HCT116 (cell line): ENCODE measurements at regions not wholly inside any gene's neighbourhood (a gene's known extent, or its start where the extent isn't known, plus 50 kb on each side); places are given as distances from the start of the nearest gene placed in this dataset.

Experiments used
- ATAC-seq: fragments of 200-7000 bp; cut with Tn5 transposase; 2 replicates; pipeline ENCODE4 v1.9.1; 2020; ENCODE audit warnings: mild to moderate bottlenecking, moderate library complexity
- BruUV-seq: library from RNA; stranded (reverse); fragments of 400-500 nt; replicated peaks from 2 replicates; lab custom pipeline; 2021; lab: Mats Ljungman, UMichigan
- CTCF ChIA-PET: fragments of 300-600 bp; sonication (Branson Sonifier 250); formaldehyde crosslinking; loops from one replicate; lab custom pipeline; 2021; ENCODE audit warnings: antibody characterized with exemption; lab: Charles Lee
- POLR2A ChIA-PET: fragments of 300-600, 350-600 bp; sonication (Branson Sonifier 250); formaldehyde crosslinking; loops from one replicate; lab custom pipeline; 2021; ENCODE audit warnings: antibody characterized with exemption; lab: Charles Lee
- RAD21 ChIA-PET, 2 experiments: fragments of 300-600 bp; sonication (Branson Sonifier 250); formaldehyde crosslinking; loops; one replicate each; lab custom pipeline; 2023; ENCODE audit warnings: low total read pairs in 2 of 2; ENCODE audit not compliant: uncharacterized antibody in 2 of 2, unreplicated experiment in 2 of 2, low non-redundant PET in 1 of 2; lab: Charles Lee
- DNase-seq: peaks from one replicate; pipeline ENCODE4 v3.0.0-alpha.2; 2010; ENCODE audit warnings: low read depth, low spot score
- H2AFZ ChIP-seq: fragments of 200-600 bp; shearing (Covaris generic), sonication (generic); 2 replicates; pipeline ENCODE4 v1.6.1; 2017; ENCODE audit warnings: low read depth, mixed run types, mixed read lengths, antibody characterized with exemption, low read length; ENCODE audit not compliant: poor library complexity, severe bottlenecking
- H3K27ac ChIP-seq: 2 replicates; pipeline ENCODE4 v1.5.1; 2012; ENCODE audit warnings: low read depth, low read length
- H3K27me3 ChIP-seq: fragments of 200-600 bp; sonication (generic); 2 replicates; pipeline ENCODE4 v1.6.1; 2016; ENCODE audit warnings: mixed run types, low read length, mixed read lengths; ENCODE audit not compliant: insufficient read depth
- H3K36me3 ChIP-seq, 2 experiments: fragments of 200-500 bp in 1 of 2; fragments of 200-600 bp in 1 of 2; sonication (Bioruptor generic) in 1 of 2; sonication (generic) in 1 of 2; 2 replicates each; pipeline versions ENCODE4 v1.5.1 to v1.6.1; 2014 to 2016; ENCODE audit warnings: low read length in 2 of 2, inconsistent platforms in 1 of 2, mixed read lengths in 1 of 2, mixed run types in 1 of 2; ENCODE audit not compliant: insufficient read depth in 2 of 2, control insufficient read depth in 1 of 2
- H3K4me1 ChIP-seq, 2 experiments: fragments of 200-600 bp in 1 of 2; sonication (generic) in 1 of 2; 2 replicates each; pipeline versions ENCODE4 v1.5.1 to v1.6.1; 2012 to 2017; ENCODE audit warnings: low read length in 2 of 2, inconsistent platforms in 1 of 2, mild to moderate bottlenecking in 1 of 2, mixed read lengths in 1 of 2, mixed run types in 1 of 2, moderate library complexity in 1 of 2; ENCODE audit not compliant: insufficient read depth in 2 of 2, control insufficient read depth in 1 of 2
- H3K4me2 ChIP-seq: fragments of 200-600 bp; sonication (generic); 2 replicates; pipeline ENCODE4 v1.6.1; 2017; ENCODE audit warnings: mixed run types, low read length, mixed read lengths
- H3K4me3 ChIP-seq, 2 experiments: fragments of 200-600 bp in 1 of 2; sonication (generic) in 1 of 2; replicated peaks in 1 of 2; 2 replicates each; pipeline ENCODE4 v1.5.1; 2011 to 2016; ENCODE audit warnings: low read length in 2 of 2, control low read depth in 1 of 2, low read depth in 1 of 2, mild to moderate bottlenecking in 1 of 2, mixed read lengths in 1 of 2, mixed run types in 1 of 2
- H3K79me2 ChIP-seq: fragments of 200-600 bp; sonication (generic); 2 replicates; pipeline ENCODE4 v1.6.1; 2017; ENCODE audit warnings: mild to moderate bottlenecking, mixed run types, low read length, moderate library complexity, mixed read lengths; ENCODE audit not compliant: insufficient read depth
- H3K9ac ChIP-seq: fragments of 200-600 bp; sonication (generic); 2 replicates; pipeline ENCODE4 v1.6.1; 2016; ENCODE audit warnings: low read length, mixed read lengths
- H3K9me2 ChIP-seq: fragments of 200-600 bp; sonication (generic), shearing (Covaris generic); 2 replicates; pipeline ENCODE4 v1.6.1; 2017; ENCODE audit warnings: mixed run types, mild to moderate bottlenecking, moderate library complexity; ENCODE audit not compliant: insufficient read depth
- H3K9me3 ChIP-seq, 2 experiments: fragments of 200-500 bp in 1 of 2; fragments of 200-600 bp in 1 of 2; sonication (Bioruptor generic) in 1 of 2; sonication (generic) in 1 of 2; 2 replicates each; pipeline ENCODE4 v1.6.1; 2014 to 2017; ENCODE audit warnings: low read length in 2 of 2, mixed read lengths in 2 of 2, inconsistent platforms in 1 of 2, low read depth in 1 of 2, mild to moderate bottlenecking in 1 of 2, mixed run types in 1 of 2, moderate library complexity in 1 of 2; ENCODE audit not compliant: control insufficient read depth in 1 of 2, insufficient read depth in 1 of 2
- H4K20me1 ChIP-seq: fragments of 200-600 bp; sonication (generic), shearing (Covaris generic); 2 replicates; pipeline ENCODE4 v1.6.1; 2017; ENCODE audit warnings: mixed run types, mild to moderate bottlenecking, moderate library complexity; ENCODE audit not compliant: insufficient read depth
- CBX3 ChIP-seq: IDR thresholded peaks from 2 replicates; pipeline ENCODE4 v1.6.1; 2012; ENCODE audit warnings: low read depth
- ELF1 ChIP-seq: IDR thresholded peaks from 2 replicates; pipeline ENCODE4 v1.6.1; 2012; ENCODE audit warnings: low read depth, borderline replicate concordance
- EZH2 ChIP-seq: fragments of 200-600 bp; sonication (generic); IDR thresholded peaks from 2 replicates; pipeline ENCODE4 v1.6.1; 2017; ENCODE audit warnings: antibody characterized with exemption, mixed run types
- EZH2phosphoT487 ChIP-seq: fragments of 200-600 bp; IDR thresholded peaks from 2 replicates; pipeline ENCODE4 v1.6.1; 2018; ENCODE audit warnings: antibody characterized with exemption, borderline replicate concordance
- FOSL1 ChIP-seq: IDR thresholded peaks from 2 replicates; pipeline ENCODE4 v1.6.1; 2012; ENCODE audit warnings: low read depth
- JUND ChIP-seq: IDR thresholded peaks from 2 replicates; pipeline ENCODE4 v1.6.1; 2012
- POLR2A ChIP-seq: IDR thresholded peaks from 2 replicates; pipeline ENCODE4 v1.7.0; 2011; ENCODE audit warnings: borderline replicate concordance; ENCODE audit not compliant: insufficient read depth, insufficient read length; ENCODE audit errors: extremely low read depth
- RAD21 ChIP-seq: IDR thresholded peaks from 2 replicates; pipeline ENCODE4 v1.6.1; 2012; ENCODE audit warnings: low read depth, mild to moderate bottlenecking
- SIN3A ChIP-seq: IDR thresholded peaks from 2 replicates; pipeline ENCODE4 v1.6.1; 2012; ENCODE audit warnings: low read depth
- SP1 ChIP-seq: IDR thresholded peaks from 2 replicates; pipeline ENCODE4 v1.6.1; 2012; ENCODE audit warnings: low read depth
- SRF ChIP-seq: IDR thresholded peaks from 2 replicates; pipeline ENCODE4 v1.6.1; 2012; ENCODE audit warnings: low read depth
- ZNF274 ChIP-seq: fragments of 200-500 bp; sonication (Bioruptor generic); IDR thresholded peaks from 2 replicates; pipeline ENCODE4 v1.6.1; 2014; ENCODE audit warnings: mild to moderate bottlenecking, low read depth, low read length, inconsistent platforms
- intact Hi-C: fragments of 100-400 bp; cut with micrococcal nuclease; formaldehyde crosslinking; loops from 2 replicates; pipeline ENCODE4 v1.10.0; 2022
- TF ChIP-seq, protein P1 (sequence below): IDR thresholded peaks from 2 replicates; pipeline ENCODE4 v1.6.1; 2012; ENCODE audit warnings: low read depth
- TF ChIP-seq, protein P2 (sequence below), 3 experiments: fragments of 200-600 bp in 1 of 3; sonication (generic) in 1 of 3; IDR thresholded peaks in 2 of 3; conservative IDR thresholded peaks in 1 of 3; 2 replicates each; pipeline ENCODE4 v1.5.1; 2012 to 2017; ENCODE audit warnings: low read depth in 2 of 3, low read length in 2 of 3, antibody characterized with exemption in 1 of 3, borderline replicate concordance in 1 of 3, control low read depth in 1 of 3, mild to moderate bottlenecking in 1 of 3, mixed read lengths in 1 of 3, mixed run types in 1 of 3, moderate library complexity in 1 of 3; ENCODE audit not compliant: insufficient read depth in 1 of 3
- TF ChIP-seq, protein P3 (sequence below): IDR thresholded peaks from 2 replicates; pipeline ENCODE4 v1.6.1; 2012
- TF ChIP-seq, protein P4 (sequence below): IDR thresholded peaks from 2 replicates; pipeline ENCODE4 v1.6.1; 2011; ENCODE audit warnings: mild to moderate bottlenecking, low read length, moderate library complexity; ENCODE audit not compliant: insufficient replicate concordance; ENCODE audit errors: extremely low read depth

DNA sequence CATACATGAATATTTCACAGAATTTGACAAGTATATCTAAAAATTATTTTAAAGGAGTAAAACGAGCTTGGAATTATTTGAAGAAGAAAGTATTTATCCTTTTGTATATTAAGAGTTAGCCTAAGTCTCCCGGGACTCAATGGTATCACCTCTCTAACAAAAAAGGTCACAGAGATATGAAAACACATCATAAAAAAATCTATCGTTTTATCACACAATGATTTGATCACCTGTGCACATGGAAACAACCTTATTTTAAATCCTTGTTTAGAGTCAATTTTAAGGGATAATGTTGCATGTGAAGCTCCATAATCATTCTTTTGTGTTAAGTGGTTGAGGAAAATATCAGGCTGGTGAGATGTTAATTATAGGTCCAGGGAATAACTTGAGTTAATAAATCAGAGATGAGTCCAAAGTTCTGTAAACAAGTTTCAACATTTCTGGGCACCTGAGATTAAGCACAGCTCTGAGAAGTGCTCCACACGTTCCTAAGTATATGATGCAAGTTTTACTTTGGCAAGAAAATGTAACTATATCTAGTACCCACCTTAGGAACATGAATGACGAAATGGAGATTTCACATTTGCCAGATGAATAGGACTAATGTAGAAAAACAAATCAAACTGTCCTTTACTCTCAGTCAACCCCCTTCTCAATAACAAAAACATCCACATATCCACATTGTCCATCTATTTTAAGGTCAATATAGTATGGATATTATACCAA lies 148.5 kb upstream of the AKR1E2 start (continued):
- TF ChIP-seq, protein P1, sequence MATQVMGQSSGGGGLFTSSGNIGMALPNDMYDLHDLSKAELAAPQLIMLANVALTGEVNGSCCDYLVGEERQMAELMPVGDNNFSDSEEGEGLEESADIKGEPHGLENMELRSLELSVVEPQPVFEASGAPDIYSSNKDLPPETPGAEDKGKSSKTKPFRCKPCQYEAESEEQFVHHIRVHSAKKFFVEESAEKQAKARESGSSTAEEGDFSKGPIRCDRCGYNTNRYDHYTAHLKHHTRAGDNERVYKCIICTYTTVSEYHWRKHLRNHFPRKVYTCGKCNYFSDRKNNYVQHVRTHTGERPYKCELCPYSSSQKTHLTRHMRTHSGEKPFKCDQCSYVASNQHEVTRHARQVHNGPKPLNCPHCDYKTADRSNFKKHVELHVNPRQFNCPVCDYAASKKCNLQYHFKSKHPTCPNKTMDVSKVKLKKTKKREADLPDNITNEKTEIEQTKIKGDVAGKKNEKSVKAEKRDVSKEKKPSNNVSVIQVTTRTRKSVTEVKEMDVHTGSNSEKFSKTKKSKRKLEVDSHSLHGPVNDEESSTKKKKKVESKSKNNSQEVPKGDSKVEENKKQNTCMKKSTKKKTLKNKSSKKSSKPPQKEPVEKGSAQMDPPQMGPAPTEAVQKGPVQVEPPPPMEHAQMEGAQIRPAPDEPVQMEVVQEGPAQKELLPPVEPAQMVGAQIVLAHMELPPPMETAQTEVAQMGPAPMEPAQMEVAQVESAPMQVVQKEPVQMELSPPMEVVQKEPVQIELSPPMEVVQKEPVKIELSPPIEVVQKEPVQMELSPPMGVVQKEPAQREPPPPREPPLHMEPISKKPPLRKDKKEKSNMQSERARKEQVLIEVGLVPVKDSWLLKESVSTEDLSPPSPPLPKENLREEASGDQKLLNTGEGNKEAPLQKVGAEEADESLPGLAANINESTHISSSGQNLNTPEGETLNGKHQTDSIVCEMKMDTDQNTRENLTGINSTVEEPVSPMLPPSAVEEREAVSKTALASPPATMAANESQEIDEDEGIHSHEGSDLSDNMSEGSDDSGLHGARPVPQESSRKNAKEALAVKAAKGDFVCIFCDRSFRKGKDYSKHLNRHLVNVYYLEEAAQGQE = no peak
- no peak for TF ChIP-seq FOSL1
- TF ChIP-seq RAD21 = no peak
- no peak for TF ChIP-seq CBX3
- TF ChIP-seq ELF1 = no peak
- no peak for TF ChIP-seq SP1

DNA sequence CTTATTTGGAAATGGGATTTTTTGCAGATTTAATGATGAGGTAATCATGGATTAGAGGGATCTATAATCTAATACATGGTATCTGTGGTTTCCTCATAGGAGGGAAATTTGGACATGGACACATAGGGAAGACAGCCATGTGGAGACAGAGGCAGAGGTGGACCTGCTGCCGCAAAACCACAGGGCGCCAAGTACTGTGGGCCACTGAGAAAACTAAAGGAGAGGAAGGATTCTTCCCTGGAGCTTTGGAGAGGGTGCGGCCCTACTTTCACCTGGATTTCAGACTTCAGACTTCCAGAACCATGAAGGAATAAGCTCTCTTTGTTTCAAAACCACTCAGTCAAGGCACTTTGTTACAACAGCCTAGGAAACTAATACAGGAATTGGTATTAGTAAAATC lies 149.4 kb upstream of the AKR1E2 start:
- no peak overlapping the region for H3K27ac ChIP-seq
- H3K36me3 ChIP-seq = no peaks in the 10 kb centered on the region
- H3K4me3 ChIP-seq = no peak overlapping the region
- CTCF ChIA-PET = no interaction called here
- no peaks in the 10 kb centered on the region for H3K79me2 ChIP-seq
- no peaks in the 10 kb centered on the region for H4K20me1 ChIP-seq
- H3K9me3 ChIP-seq = no peaks in the 10 kb centered on the region
- H2AFZ ChIP-seq = no peak overlapping the region
- POLR2A ChIA-PET = no interaction called here
- no peak for DNase-seq
- H3K4me2 ChIP-seq = no peak overlapping the region
- H3K9me2 ChIP-seq = no peaks in the 10 kb centered on the region
- H3K9ac ChIP-seq = no peak overlapping the region
- intact Hi-C loops = no loop called here
- no TSS peak for BruUV-seq
- H3K4me1 ChIP-seq = peaks cover 3 to 33% of the 10 kb centered on the region in 2 experiments; a peak in 3 of 4 replicates
- H3K27me3 ChIP-seq = no peaks in the 10 kb centered on the region
- RAD21 ChIA-PET = no interaction called here
- ATAC-seq = no peak
- TF ChIP-seq ELF1 (no peak), ZNF274 (no peak), JUND (no peak), SRF (no peak), POLR2A (no peak), EZH2phosphoT487 (no peak), EZH2 (no peak), SIN3A (no peak)
- TF ChIP-seq, protein P2, sequence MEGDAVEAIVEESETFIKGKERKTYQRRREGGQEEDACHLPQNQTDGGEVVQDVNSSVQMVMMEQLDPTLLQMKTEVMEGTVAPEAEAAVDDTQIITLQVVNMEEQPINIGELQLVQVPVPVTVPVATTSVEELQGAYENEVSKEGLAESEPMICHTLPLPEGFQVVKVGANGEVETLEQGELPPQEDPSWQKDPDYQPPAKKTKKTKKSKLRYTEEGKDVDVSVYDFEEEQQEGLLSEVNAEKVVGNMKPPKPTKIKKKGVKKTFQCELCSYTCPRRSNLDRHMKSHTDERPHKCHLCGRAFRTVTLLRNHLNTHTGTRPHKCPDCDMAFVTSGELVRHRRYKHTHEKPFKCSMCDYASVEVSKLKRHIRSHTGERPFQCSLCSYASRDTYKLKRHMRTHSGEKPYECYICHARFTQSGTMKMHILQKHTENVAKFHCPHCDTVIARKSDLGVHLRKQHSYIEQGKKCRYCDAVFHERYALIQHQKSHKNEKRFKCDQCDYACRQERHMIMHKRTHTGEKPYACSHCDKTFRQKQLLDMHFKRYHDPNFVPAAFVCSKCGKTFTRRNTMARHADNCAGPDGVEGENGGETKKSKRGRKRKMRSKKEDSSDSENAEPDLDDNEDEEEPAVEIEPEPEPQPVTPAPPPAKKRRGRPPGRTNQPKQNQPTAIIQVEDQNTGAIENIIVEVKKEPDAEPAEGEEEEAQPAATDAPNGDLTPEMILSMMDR (IDR thresholded peaks at IDR 0.05 in 2 of 3, conservative IDR thresholded peaks at IDR 0.05 in 1 of 3; ENCODE audit: borderline replicate concordance in 1 of 3, insufficient read depth in 1 of 3, low read depth in 2 of 3, low read length in 2 of 3) = no peak
- TF ChIP-seq, protein P3, sequence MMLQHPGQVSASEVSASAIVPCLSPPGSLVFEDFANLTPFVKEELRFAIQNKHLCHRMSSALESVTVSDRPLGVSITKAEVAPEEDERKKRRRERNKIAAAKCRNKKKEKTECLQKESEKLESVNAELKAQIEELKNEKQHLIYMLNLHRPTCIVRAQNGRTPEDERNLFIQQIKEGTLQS = no peak
- TF ChIP-seq, protein P4, sequence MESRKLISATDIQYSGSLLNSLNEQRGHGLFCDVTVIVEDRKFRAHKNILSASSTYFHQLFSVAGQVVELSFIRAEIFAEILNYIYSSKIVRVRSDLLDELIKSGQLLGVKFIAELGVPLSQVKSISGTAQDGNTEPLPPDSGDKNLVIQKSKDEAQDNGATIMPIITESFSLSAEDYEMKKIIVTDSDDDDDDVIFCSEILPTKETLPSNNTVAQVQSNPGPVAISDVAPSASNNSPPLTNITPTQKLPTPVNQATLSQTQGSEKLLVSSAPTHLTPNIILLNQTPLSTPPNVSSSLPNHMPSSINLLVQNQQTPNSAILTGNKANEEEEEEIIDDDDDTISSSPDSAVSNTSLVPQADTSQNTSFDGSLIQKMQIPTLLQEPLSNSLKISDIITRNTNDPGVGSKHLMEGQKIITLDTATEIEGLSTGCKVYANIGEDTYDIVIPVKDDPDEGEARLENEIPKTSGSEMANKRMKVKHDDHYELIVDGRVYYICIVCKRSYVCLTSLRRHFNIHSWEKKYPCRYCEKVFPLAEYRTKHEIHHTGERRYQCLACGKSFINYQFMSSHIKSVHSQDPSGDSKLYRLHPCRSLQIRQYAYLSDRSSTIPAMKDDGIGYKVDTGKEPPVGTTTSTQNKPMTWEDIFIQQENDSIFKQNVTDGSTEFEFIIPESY = no peak
